ENCODE measurements at regions not wholly inside any gene's neighbourhood (a gene's known extent, or its start where the extent isn't known, plus 50 kb on each side); places are given as distances from the start of the nearest gene placed in this dataset.

- Histone ChIP-seq H3K27me3 (no peaks in the 10 kb centered on the region), H3K27ac (no peak overlapping the region), H3K36me3 (no peaks in the 10 kb centered on the region), H3K4me3 (no peak overlapping the region), H3K4me1 (no peaks in the 10 kb centered on the region), H3K9me3 (no peaks in the 10 kb centered on the region)
- WGBS, 2 donors = 86 to 87% methylated on average over 6 of the region's 6 CpGs
- ATAC-seq (ENCODE audit: low FRiP score in 2 of 2) (no peak), DNase-seq (no peak)
- TF ChIP-seq POLR2A (IDR thresholded peaks at IDR 0.05) = no peak
- no peak for TF ChIP-seq CTCF (IDR thresholded peaks at IDR 0.05)
- TF ChIP-seq POLR2AphosphoS5 (IDR thresholded peaks at IDR 0.05) = no peak
- no peak for TF ChIP-seq EP300 (IDR thresholded peaks at IDR 0.05)
These were observed 93.6 kb upstream of the BARHL2 start for GRCh38 chr1:90810681-90811080.

GRCh38 chr1:90809996-90810395 lies 92.9 kb upstream of the BARHL2 start:
- H3K9me3 ChIP-seq = no peaks in the 10 kb centered on the region
- no peak overlapping the region for H3K27ac ChIP-seq
- H3K4me1 ChIP-seq = no peaks in the 10 kb centered on the region
- DNase-seq = no peak
- H3K27me3 ChIP-seq = no peaks in the 10 kb centered on the region
- H3K4me3 ChIP-seq = no peak overlapping the region
- ATAC-seq (ENCODE audit: low FRiP score in 2 of 2) = no peak
- TF ChIP-seq EP300 (IDR thresholded peaks at IDR 0.05) (no peak), POLR2AphosphoS5 (IDR thresholded peaks at IDR 0.05) (no peak), CTCF (IDR thresholded peaks at IDR 0.05) (no peak), POLR2A (IDR thresholded peaks at IDR 0.05) (no peak)
- H3K36me3 ChIP-seq = no peaks in the 10 kb centered on the region
- 57 to 60% methylated on average over 3 of the region's 3 CpGs for WGBS, 2 donors

- DNase-seq (no peak), ATAC-seq (ENCODE audit: low FRiP score in 2 of 2) (no peak)
- Histone ChIP-seq H3K36me3 (no peaks in the 10 kb centered on the region), H3K27me3 (no peaks in the 10 kb centered on the region), H3K4me1 (no peaks in the 10 kb centered on the region), H3K27ac (no peak overlapping the region), H3K4me3 (no peak overlapping the region), H3K9me3 (no peaks in the 10 kb centered on the region)
- 45 to 49% methylated on average over 3 of the region's 3 CpGs for WGBS, 2 donors
- no peak for TF ChIP-seq POLR2AphosphoS5 (IDR thresholded peaks at IDR 0.05)
- TF ChIP-seq POLR2A (IDR thresholded peaks at IDR 0.05) = no peak
- TF ChIP-seq CTCF (IDR thresholded peaks at IDR 0.05) = no peak
- no peak for TF ChIP-seq EP300 (IDR thresholded peaks at IDR 0.05)
These were observed 92.0 kb upstream of the BARHL2 start for GRCh38 chr1:90809093-90809492.

- Histone ChIP-seq H3K27ac (no peak overlapping the region), H3K9me3 (no peaks in the 10 kb centered on the region), H3K4me3 (no peak overlapping the region), H3K4me1 (no peaks in the 10 kb centered on the region), H3K27me3 (no peaks in the 10 kb centered on the region), H3K36me3 (no peaks in the 10 kb centered on the region)
- TF ChIP-seq CTCF (IDR thresholded peaks at IDR 0.05) (no peak), EP300 (IDR thresholded peaks at IDR 0.05) (no peak), POLR2A (IDR thresholded peaks at IDR 0.05) (no peak), POLR2AphosphoS5 (IDR thresholded peaks at IDR 0.05) (no peak)
- DNase-seq (no peak), ATAC-seq (ENCODE audit: low FRiP score in 2 of 2) (no peak)
These were observed 90.2 kb upstream of the BARHL2 start for GRCh38 chr1:90807329-90807728.

- no peak overlapping the region for H3K27ac ChIP-seq
- 70 to 76% methylated on average over 1 of the region's 1 CpG for WGBS, 2 donors
- DNase-seq (no peak), ATAC-seq (ENCODE audit: low FRiP score in 2 of 2) (no peak)
- H3K4me3 ChIP-seq = no peak overlapping the region
- no peaks in the 10 kb centered on the region for H3K27me3 ChIP-seq
- no peak for TF ChIP-seq POLR2AphosphoS5 (IDR thresholded peaks at IDR 0.05)
- no peak for TF ChIP-seq CTCF (IDR thresholded peaks at IDR 0.05)
- no peak for TF ChIP-seq POLR2A (IDR thresholded peaks at IDR 0.05)
- no peak for TF ChIP-seq EP300 (IDR thresholded peaks at IDR 0.05)
- no peaks in the 10 kb centered on the region for H3K36me3 ChIP-seq
- H3K9me3 ChIP-seq = no peaks in the 10 kb centered on the region
- no peaks in the 10 kb centered on the region for H3K4me1 ChIP-seq
These were observed 85.5 kb upstream of the BARHL2 start for GRCh38 chr1:90802622-90803021.

Data from upper lobe of left lung (tissue), 6 donors.